GM18519 (cell line): ENCODE measurements at regions not wholly inside any gene's neighbourhood (a gene's known extent, or its start where the extent isn't known, plus 50 kb on each side); places are given as distances from the start of the nearest gene placed in this dataset.

ENCODE experiments used
- ATAC-seq: cut with Tn5 transposase; IDR thresholded peaks from one replicate; pipeline ENCODE4 v1.9.1; 2021; ENCODE audit warnings: mild to moderate bottlenecking, moderate library complexity; ENCODE audit not compliant: unreplicated experiment, low FRiP score

DNA sequence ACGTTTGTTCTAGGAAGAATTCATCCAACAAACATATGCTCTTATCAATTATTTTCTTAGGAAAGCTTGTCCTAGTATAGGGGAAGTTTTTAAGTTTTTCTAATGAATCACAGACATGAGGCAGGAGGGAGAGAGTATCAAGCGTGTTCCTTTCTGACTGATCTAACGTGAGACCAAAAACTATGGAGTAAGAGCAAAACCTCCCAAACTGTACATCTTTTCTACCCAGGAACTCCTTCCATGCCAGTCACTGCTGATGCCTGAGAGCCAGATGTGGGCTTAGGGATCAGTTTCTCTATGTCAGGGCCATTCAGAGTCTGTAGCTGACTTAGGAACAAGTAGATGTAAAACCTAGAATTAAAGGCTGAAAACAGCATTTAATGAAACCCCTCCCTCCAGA lies 51.7 kb upstream of the NFIB start:
- no peak for ATAC-seq
